GM18499 (cell line): ENCODE measurements at regions not wholly inside any gene's neighbourhood (a gene's known extent, or its start where the extent isn't known, plus 50 kb on each side); places are given as distances from the start of the nearest gene placed in this dataset.
"Not testable (repeated sequence)": the region's sequence is repeated elsewhere in the genome, so short reads cannot be mapped to it uniquely, and the experiment has no call there.

Experiments
- ATAC-seq: cut with Tn5 transposase; IDR thresholded peaks from one replicate; pipeline ENCODE4 v1.9.1; 2021; ENCODE audit warnings: moderate number of reproducible peaks; ENCODE audit not compliant: insufficient read depth, unreplicated experiment

GRCh38 chr11:115654792-115655191, 150.6 kb upstream of the CADM1 start:
- ATAC-seq = no peak

- no peak for ATAC-seq
Observed at GRCh38 chr11:115653926-115654325, 149.7 kb upstream of the CADM1 start.

GRCh38 chr11:115653076-115653475, 148.9 kb upstream of the CADM1 start:
- no peak for ATAC-seq

GRCh38 chr11:115652496-115652895, 148.3 kb upstream of the CADM1 start:
- ATAC-seq = no peak

GRCh38 chr11:115652094-115652493, 147.9 kb upstream of the CADM1 start:
- no peak for ATAC-seq

- no peak for ATAC-seq
Observed at GRCh38 chr11:115649461-115649860, 145.2 kb upstream of the CADM1 start.

GRCh38 chr11:115645631-115646317, 141.6 kb upstream of the CADM1 start:
- no peak for ATAC-seq

- no peak for ATAC-seq
Observed at GRCh38 chr11:115644856-115645255, 140.6 kb upstream of the CADM1 start.

GRCh38 chr11:115643549-115644270, 139.5 kb upstream of the CADM1 start:
- no peak for ATAC-seq

GRCh38 chr11:115642660-115643059, 138.4 kb upstream of the CADM1 start:
- no peak for ATAC-seq

- ATAC-seq = no peak
Observed at GRCh38 chr11:115637599-115638241, 133.5 kb upstream of the CADM1 start.

- no peak for ATAC-seq
Observed at GRCh38 chr11:115636753-115637527, 132.7 kb upstream of the CADM1 start.

- not testable (repeated sequence) for ATAC-seq
Observed at GRCh38 chr11:115633977-115634376, 129.8 kb upstream of the CADM1 start.

- ATAC-seq = no peak
Observed at GRCh38 chr11:115632061-115632460, 127.8 kb upstream of the CADM1 start.

- ATAC-seq = no peak
Observed at GRCh38 chr11:115631609-115632008, 127.4 kb upstream of the CADM1 start.

- ATAC-seq = no peak
Observed at GRCh38 chr11:115630214-115630613, 126.0 kb upstream of the CADM1 start.

- no peak for ATAC-seq
Observed at GRCh38 chr11:115629456-115630015, 125.3 kb upstream of the CADM1 start.

GRCh38 chr11:115627666-115628460, 123.6 kb upstream of the CADM1 start:
- no peak for ATAC-seq

GRCh38 chr11:115627071-115627470, 122.9 kb upstream of the CADM1 start:
- no peak for ATAC-seq

- no peak for ATAC-seq
Observed at GRCh38 chr11:115626414-115626813, 122.2 kb upstream of the CADM1 start.
